NK-92 treated with Interleukin-12 subunit alpha and Interleukin-12 subunit beta, amount 100 ng/mL, for 24 hours (cell line): ENCODE measurements at regions not wholly inside any gene's neighbourhood (a gene's known extent, or its start where the extent isn't known, plus 50 kb on each side); places are given as distances from the start of the nearest gene placed in this dataset.
"Not testable (repeated sequence)": the region's sequence is repeated elsewhere in the genome, so short reads cannot be mapped to it uniquely, and the experiment has no call there.

ENCODE experiments used
- DNase-seq: peaks from one replicate; lab custom pipeline; 2025; lab: John Stamatoyannopoulos, UW

- no peak for DNase-seq
These were observed 766.5 kb downstream of the RNF144A start for GRCh38 chr2:7683708-7684107.

GRCh38 chr2:7685342-7686015 lies 768.3 kb downstream of the RNF144A start:
- no peak for DNase-seq

GRCh38 chr2:7686016-7686385 lies 768.8 kb downstream of the RNF144A start:
- DNase-seq, result no peak

- no peak for DNase-seq
These were observed 774.9 kb downstream of the RNF144A start for GRCh38 chr2:7691961-7692656.

GRCh38 chr2:7692657-7693161 lies 775.5 kb downstream of the RNF144A start:
- no peak for DNase-seq

GRCh38 chr2:7693246-7694075 lies 776.2 kb downstream of the RNF144A start:
- DNase-seq, result no peak

- DNase-seq, result no peak
These were observed 777.1 kb downstream of the RNF144A start for GRCh38 chr2:7694076-7694985.

- not testable (repeated sequence) for DNase-seq
These were observed 779.3 kb downstream of the RNF144A start for GRCh38 chr2:7696556-7696955.

- no peak for DNase-seq
These were observed 779.8 kb downstream of the RNF144A start for GRCh38 chr2:7697052-7697451.

GRCh38 chr2:7701791-7702190 lies 784.6 kb downstream of the RNF144A start:
- DNase-seq, result no peak

- no peak for DNase-seq
These were observed 785.8 kb downstream of the RNF144A start for GRCh38 chr2:7703048-7703447.

- DNase-seq, result no peak
These were observed 786.4 kb downstream of the RNF144A start for GRCh38 chr2:7703543-7704144.

GRCh38 chr2:7704296-7704865 lies 787.2 kb downstream of the RNF144A start:
- DNase-seq, result no peak

- DNase-seq, result no peak
These were observed 789.6 kb downstream of the RNF144A start for GRCh38 chr2:7706791-7707190.

- no peak for DNase-seq
These were observed 790.5 kb downstream of the RNF144A start for GRCh38 chr2:7707723-7708122.

GRCh38 chr2:7709907-7710306 lies 792.7 kb downstream of the RNF144A start:
- DNase-seq, result no peak

GRCh38 chr2:7711167-7711566 lies 794.0 kb downstream of the RNF144A start:
- no peak for DNase-seq

- no peak for DNase-seq
These were observed 802.7 kb downstream of the RNF144A start for GRCh38 chr2:7719876-7720275.

GRCh38 chr2:7721413-7721995 lies 804.3 kb downstream of the RNF144A start:
- no peak for DNase-seq

GRCh38 chr2:7722212-7722910 lies 805.1 kb downstream of the RNF144A start:
- no peak for DNase-seq
